ENCODE measurements at regions not wholly inside any gene's neighbourhood (a gene's known extent, or its start where the extent isn't known, plus 50 kb on each side); places are given as distances from the start of the nearest gene placed in this dataset.
"Not testable (repeated sequence)": the region's sequence is repeated elsewhere in the genome, so short reads cannot be mapped to it uniquely, and the experiment has no call there.

GRCh38 chr5:62221881-62222280 is 84.1 kb upstream of the KIF2A start:
- not testable (repeated sequence) for H3K9ac ChIP-seq (ENCODE audit: low read depth, low read length); H3K9me3 ChIP-seq (ENCODE audit: control insufficient read depth, insufficient read depth, low read length); H3K27me3 ChIP-seq (ENCODE audit: control insufficient read depth, insufficient read depth, low read length); H3K4me3 ChIP-seq (ENCODE audit: low read depth, low read length); H3K4me1 ChIP-seq (ENCODE audit: control insufficient read depth, insufficient read depth, low read length); H3K36me3 ChIP-seq (ENCODE audit: control insufficient read depth, insufficient read depth, low read length); H3K27ac ChIP-seq (ENCODE audit: low read depth, low read length)

DNA sequence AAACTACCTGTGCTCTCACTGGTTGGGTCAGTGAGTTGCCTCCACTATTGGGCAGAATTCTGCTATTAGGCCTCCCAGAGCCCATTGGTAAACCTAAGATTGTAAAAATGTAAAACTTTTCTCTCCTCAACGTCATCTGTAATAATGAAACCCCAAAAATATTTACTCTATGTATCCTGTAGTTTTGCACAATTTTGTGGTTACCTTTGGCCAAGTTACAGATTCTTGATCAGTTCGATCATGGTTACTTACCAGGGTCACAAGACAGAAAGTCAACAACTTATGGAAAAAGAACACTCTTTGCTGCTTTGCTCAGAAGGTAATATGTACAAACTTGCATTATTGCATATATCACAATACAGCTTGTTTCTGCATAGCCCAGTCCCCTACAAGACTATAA is 83.7 kb upstream of the KIF2A start:
- not testable (repeated sequence) for H3K9me3 ChIP-seq (ENCODE audit: control insufficient read depth, insufficient read depth, low read length); H3K4me3 ChIP-seq (ENCODE audit: low read depth, low read length); H3K27ac ChIP-seq (ENCODE audit: low read depth, low read length); H3K36me3 ChIP-seq (ENCODE audit: control insufficient read depth, insufficient read depth, low read length); H3K4me1 ChIP-seq (ENCODE audit: control insufficient read depth, insufficient read depth, low read length); H3K9ac ChIP-seq (ENCODE audit: low read depth, low read length); H3K27me3 ChIP-seq (ENCODE audit: control insufficient read depth, insufficient read depth, low read length)

DNA sequence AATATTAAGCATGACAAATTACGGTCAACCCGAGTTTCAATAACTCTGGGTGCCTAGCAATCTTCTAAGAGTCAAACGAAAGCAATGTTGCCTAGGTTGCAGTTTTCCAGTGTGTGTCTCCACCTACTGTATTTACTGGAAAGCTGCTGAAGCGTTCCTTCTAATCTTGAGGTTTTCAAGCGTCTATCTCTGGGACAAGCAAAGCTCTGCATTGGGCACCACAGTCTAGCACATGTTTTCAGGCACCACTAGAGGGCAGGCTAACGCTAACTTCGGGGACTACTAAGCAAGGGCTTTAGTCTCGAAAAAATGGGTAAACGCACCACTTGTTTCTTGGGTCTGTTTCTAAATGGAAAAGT is 82.7 kb upstream of the KIF2A start:
- H3K4me1 ChIP-seq (ENCODE audit: control insufficient read depth, insufficient read depth, low read length); H3K27me3 ChIP-seq (ENCODE audit: control insufficient read depth, insufficient read depth, low read length); H3K4me3 ChIP-seq (ENCODE audit: low read depth, low read length); H3K36me3 ChIP-seq (ENCODE audit: control insufficient read depth, insufficient read depth, low read length); H3K9me3 ChIP-seq (ENCODE audit: control insufficient read depth, insufficient read depth, low read length); H3K9ac ChIP-seq (ENCODE audit: low read depth, low read length); H3K27ac ChIP-seq (ENCODE audit: low read depth, low read length): not testable (repeated sequence)

- H3K27ac ChIP-seq (ENCODE audit: low read depth, low read length); H3K36me3 ChIP-seq (ENCODE audit: control insufficient read depth, insufficient read depth, low read length); H3K27me3 ChIP-seq (ENCODE audit: control insufficient read depth, insufficient read depth, low read length): not testable (repeated sequence)
These were observed 80.9 kb upstream of the KIF2A start for GRCh38 chr5:62224987-62225601.

DNA sequence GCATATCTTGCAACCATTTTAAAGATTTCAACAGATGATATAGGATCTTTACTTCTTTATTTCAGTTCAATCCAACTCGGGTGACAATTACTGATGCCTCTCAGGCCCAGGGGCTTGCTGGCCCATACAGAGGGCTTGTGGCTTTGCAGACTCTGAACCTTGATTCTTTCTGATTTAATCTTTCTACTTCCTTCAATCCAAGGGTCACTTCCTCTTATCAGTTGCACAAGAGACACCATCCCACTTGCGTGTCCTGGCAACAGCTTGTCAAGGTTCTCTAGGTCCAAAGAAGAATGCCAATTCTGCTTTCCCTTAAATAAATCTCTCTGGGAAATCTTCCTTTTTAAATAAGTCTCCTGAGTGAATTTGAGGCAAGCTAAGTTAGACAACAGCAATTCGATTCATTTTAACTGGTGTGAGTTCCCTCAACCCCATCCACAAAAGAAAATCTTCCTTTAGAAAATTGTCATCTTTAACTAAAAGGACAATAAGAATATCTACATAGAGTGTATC is 75.1 kb upstream of the KIF2A start:
- not testable (repeated sequence) for H3K27me3 ChIP-seq (ENCODE audit: control insufficient read depth, insufficient read depth, low read length); H3K4me1 ChIP-seq (ENCODE audit: control insufficient read depth, insufficient read depth, low read length); H3K36me3 ChIP-seq (ENCODE audit: control insufficient read depth, insufficient read depth, low read length); H3K9me3 ChIP-seq (ENCODE audit: control insufficient read depth, insufficient read depth, low read length); H3K4me3 ChIP-seq (ENCODE audit: low read depth, low read length); H3K27ac ChIP-seq (ENCODE audit: low read depth, low read length); H3K9ac ChIP-seq (ENCODE audit: low read depth, low read length)

More at GRCh38 chr5:62224987-62225601, 80.9 kb upstream of the KIF2A start:
- H3K4me3 ChIP-seq (ENCODE audit: low read depth, low read length); H3K9ac ChIP-seq (ENCODE audit: low read depth, low read length); H3K9me3 ChIP-seq (ENCODE audit: control insufficient read depth, insufficient read depth, low read length); H3K4me1 ChIP-seq (ENCODE audit: control insufficient read depth, insufficient read depth, low read length): not testable (repeated sequence)

DNA sequence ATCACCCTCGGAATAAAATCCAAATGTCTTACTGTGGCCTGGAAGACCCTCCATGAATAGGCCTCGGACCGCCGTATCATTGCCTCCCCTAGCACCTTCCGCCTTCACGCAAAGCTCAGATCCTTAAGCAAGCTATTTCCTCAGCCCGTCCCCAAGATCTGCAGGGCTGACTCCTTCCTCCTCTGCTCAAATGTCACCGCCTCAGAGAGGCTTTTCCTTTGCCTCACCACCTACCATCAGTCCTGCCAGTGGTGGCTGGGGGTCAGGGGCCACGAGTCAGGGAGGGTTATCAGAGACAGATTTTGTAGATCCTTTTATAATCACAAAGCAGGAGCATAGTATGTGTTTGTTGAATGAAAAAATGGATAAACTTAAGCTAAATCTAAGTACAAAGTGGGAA is 74.4 kb upstream of the KIF2A start:
- H3K9ac ChIP-seq (ENCODE audit: low read depth, low read length), result no peak overlapping the region
- no peaks in the 10 kb centered on the region for H3K36me3 ChIP-seq (ENCODE audit: control insufficient read depth, insufficient read depth, low read length)
- no peaks in the 10 kb centered on the region for H3K4me1 ChIP-seq (ENCODE audit: control insufficient read depth, insufficient read depth, low read length)
- H3K4me3 ChIP-seq (ENCODE audit: low read depth, low read length), result no peak overlapping the region
- no peaks in the 10 kb centered on the region for H3K9me3 ChIP-seq (ENCODE audit: control insufficient read depth, insufficient read depth, low read length)
- no peak overlapping the region for H3K27ac ChIP-seq (ENCODE audit: low read depth, low read length)
- H3K27me3 ChIP-seq (ENCODE audit: control insufficient read depth, insufficient read depth, low read length), result no peaks in the 10 kb centered on the region

GRCh38 chr5:62232218-62232617 is 73.8 kb upstream of the KIF2A start:
- not testable (repeated sequence) for H3K4me1 ChIP-seq (ENCODE audit: control insufficient read depth, insufficient read depth, low read length); H3K9me3 ChIP-seq (ENCODE audit: control insufficient read depth, insufficient read depth, low read length); H3K36me3 ChIP-seq (ENCODE audit: control insufficient read depth, insufficient read depth, low read length); H3K4me3 ChIP-seq (ENCODE audit: low read depth, low read length); H3K27me3 ChIP-seq (ENCODE audit: control insufficient read depth, insufficient read depth, low read length); H3K27ac ChIP-seq (ENCODE audit: low read depth, low read length); H3K9ac ChIP-seq (ENCODE audit: low read depth, low read length)

- not testable (repeated sequence) for H3K4me1 ChIP-seq (ENCODE audit: control insufficient read depth, insufficient read depth, low read length); H3K27me3 ChIP-seq (ENCODE audit: control insufficient read depth, insufficient read depth, low read length); H3K4me3 ChIP-seq (ENCODE audit: low read depth, low read length); H3K36me3 ChIP-seq (ENCODE audit: control insufficient read depth, insufficient read depth, low read length); H3K27ac ChIP-seq (ENCODE audit: low read depth, low read length); H3K9ac ChIP-seq (ENCODE audit: low read depth, low read length); H3K9me3 ChIP-seq (ENCODE audit: control insufficient read depth, insufficient read depth, low read length)
These were observed 72.6 kb upstream of the KIF2A start for GRCh38 chr5:62233083-62234046.

GRCh38 chr5:62236593-62236992 is 69.4 kb upstream of the KIF2A start:
- not testable (repeated sequence) for H3K9me3 ChIP-seq (ENCODE audit: control insufficient read depth, insufficient read depth, low read length); H3K36me3 ChIP-seq (ENCODE audit: control insufficient read depth, insufficient read depth, low read length); H3K27me3 ChIP-seq (ENCODE audit: control insufficient read depth, insufficient read depth, low read length); H3K4me1 ChIP-seq (ENCODE audit: control insufficient read depth, insufficient read depth, low read length); H3K27ac ChIP-seq (ENCODE audit: low read depth, low read length); H3K4me3 ChIP-seq (ENCODE audit: low read depth, low read length); H3K9ac ChIP-seq (ENCODE audit: low read depth, low read length)

GRCh38 chr5:62237944-62238343 is 68.1 kb upstream of the KIF2A start:
- H3K4me1 ChIP-seq (ENCODE audit: control insufficient read depth, insufficient read depth, low read length); H3K27me3 ChIP-seq (ENCODE audit: control insufficient read depth, insufficient read depth, low read length); H3K4me3 ChIP-seq (ENCODE audit: low read depth, low read length); H3K36me3 ChIP-seq (ENCODE audit: control insufficient read depth, insufficient read depth, low read length); H3K9ac ChIP-seq (ENCODE audit: low read depth, low read length); H3K27ac ChIP-seq (ENCODE audit: low read depth, low read length); H3K9me3 ChIP-seq (ENCODE audit: control insufficient read depth, insufficient read depth, low read length): not testable (repeated sequence)

DNA sequence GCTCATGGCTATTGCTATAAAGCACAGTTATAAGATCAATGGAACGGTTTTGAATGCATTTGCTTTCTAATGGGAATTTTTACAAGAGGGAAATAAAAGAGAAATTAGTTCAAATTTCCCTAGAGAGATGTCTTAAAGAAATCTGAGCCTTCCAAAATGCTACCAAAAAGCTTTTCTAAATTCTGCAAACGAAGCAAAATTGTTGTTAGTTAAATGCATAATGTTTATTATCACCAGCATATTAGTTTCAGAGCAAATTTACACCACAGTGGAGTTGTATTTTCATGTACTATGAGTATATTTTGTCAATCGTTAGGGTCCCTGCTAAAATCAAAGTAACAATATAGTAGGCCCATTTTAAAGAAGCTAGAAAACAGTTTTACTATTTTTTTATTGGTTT is 67.4 kb upstream of the KIF2A start:
- not testable (repeated sequence) for H3K27me3 ChIP-seq (ENCODE audit: control insufficient read depth, insufficient read depth, low read length); H3K9me3 ChIP-seq (ENCODE audit: control insufficient read depth, insufficient read depth, low read length); H3K9ac ChIP-seq (ENCODE audit: low read depth, low read length)

More for the DNA sequence above, 67.4 kb upstream of the KIF2A start:
- H3K4me1 ChIP-seq (ENCODE audit: control insufficient read depth, insufficient read depth, low read length); H3K36me3 ChIP-seq (ENCODE audit: control insufficient read depth, insufficient read depth, low read length); H3K4me3 ChIP-seq (ENCODE audit: low read depth, low read length); H3K27ac ChIP-seq (ENCODE audit: low read depth, low read length): not testable (repeated sequence)
